Stimulated activated CD8-positive, alpha-beta memory T cell treated with anti-CD3 and anti-CD28 coated beads, Interleukin-4, amount 100 ng/mL, for 24 hours (primary cell): ENCODE measurements at regions not wholly inside any gene's neighbourhood (a gene's known extent, or its start where the extent isn't known, plus 50 kb on each side); places are given as distances from the start of the nearest gene placed in this dataset.
"Not testable (repeated sequence)": the region's sequence is repeated elsewhere in the genome, so short reads cannot be mapped to it uniquely, and the experiment has no call there.

Experiments
- DNase-seq: peaks from one replicate; pipeline ENCODE4 v3.0.0-alpha.2; 2020; ENCODE audit warnings: low read depth

DNA sequence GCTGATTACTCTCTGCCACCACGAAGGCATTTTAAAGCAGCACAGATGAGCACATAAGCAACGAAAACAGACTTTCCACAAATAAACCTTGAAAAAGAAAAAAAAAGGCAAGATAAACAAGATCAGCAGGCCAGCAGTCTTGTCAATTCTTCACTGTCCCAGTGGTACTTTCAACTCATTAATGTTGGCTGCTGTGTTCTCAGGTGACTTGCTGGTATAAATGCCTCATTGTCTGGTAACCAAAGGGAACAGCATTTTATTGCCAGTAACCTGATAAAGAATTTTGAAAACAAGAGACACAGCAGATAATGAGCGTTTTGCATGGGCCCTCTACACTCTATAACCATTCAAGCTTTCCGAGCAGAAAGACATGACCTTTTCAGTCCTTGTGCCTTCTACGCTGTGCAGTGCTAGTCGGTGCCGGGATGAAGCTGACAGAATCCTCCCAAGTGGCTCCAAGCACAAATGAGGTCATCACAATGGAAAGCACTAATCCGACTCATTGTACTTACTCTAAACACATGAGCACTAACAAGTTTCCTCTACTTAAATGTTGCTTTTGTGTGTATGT lies 242.9 kb upstream of the FRG1 start:
- DNase-seq: not testable (repeated sequence)

DNA sequence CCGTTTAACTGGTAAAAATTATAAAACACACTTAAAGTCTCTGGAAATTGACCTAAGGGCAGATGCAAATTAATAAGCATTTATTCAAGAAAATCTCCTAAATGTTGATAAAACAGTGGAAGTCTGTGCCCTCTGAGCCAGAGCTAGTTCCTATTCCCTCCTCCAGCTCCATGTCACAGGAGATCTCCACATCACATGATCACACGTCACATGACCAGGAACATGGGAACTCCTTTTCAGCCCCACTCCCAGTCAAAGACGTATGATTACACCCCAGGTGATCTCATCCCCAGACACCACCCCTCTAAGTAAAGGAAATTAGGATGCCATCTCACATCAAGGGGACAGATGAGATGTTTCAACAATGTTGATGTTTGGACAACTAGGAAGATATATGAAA lies 237.7 kb upstream of the FRG1 start:
- DNase-seq: not testable (repeated sequence)

DNA sequence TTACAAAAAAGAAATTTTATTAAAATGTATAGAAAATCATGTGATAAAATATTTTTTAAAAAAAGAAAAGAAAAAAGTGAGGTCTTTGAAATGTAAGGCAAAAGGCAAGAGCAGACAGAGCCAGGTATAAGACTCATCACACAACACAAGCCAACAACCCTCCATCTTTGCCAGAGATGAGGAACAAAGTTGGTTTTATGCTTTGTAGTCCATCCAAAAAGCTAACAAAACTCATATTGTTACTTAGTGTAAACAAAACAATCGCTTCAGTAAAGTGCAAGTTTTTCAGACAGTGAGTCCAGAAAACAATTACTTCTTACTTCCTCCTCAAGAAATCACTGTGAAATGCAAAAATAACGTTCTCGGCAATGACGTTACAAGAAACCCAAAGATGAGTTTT lies 233.9 kb upstream of the FRG1 start:
- not testable (repeated sequence) for DNase-seq

DNA sequence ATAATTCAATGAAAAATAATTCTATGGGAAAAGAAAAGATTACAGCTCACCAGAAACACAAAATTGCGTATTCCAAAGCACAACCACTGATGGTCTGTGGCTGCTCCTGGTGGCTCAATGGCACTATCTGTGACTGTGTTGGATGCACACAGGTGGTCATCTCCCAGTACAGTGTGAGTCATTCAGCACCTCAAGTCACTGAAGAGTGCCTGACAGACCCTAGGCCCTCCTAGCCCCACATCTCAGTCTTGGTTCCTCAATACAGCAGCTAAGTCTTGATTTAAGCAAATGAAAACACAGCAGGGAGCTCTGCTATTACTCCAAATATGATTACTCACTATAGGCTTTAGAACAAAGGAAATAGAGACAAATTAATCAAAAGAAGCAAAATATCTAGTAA lies 233.4 kb upstream of the FRG1 start:
- DNase-seq: not testable (repeated sequence)

DNA sequence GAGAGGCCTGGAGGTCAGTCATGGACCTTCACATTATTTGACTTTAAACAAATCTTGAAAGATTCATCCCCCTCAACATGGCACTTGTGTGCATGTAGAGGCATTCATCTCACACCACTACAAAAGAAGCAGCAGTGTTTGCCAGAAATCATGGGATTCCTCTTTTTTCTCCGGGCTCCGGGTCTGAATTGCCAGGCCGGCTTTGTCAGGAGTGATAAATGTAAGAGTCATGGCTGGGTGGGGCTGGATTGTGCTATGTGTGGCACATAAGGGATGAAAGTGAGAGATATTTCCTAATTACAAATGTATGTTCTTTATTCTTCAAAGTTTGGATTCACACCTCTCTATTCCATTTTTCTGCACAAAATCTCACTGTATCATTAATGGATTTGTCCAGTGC lies 228.7 kb upstream of the FRG1 start:
- not testable (repeated sequence) for DNase-seq

DNA sequence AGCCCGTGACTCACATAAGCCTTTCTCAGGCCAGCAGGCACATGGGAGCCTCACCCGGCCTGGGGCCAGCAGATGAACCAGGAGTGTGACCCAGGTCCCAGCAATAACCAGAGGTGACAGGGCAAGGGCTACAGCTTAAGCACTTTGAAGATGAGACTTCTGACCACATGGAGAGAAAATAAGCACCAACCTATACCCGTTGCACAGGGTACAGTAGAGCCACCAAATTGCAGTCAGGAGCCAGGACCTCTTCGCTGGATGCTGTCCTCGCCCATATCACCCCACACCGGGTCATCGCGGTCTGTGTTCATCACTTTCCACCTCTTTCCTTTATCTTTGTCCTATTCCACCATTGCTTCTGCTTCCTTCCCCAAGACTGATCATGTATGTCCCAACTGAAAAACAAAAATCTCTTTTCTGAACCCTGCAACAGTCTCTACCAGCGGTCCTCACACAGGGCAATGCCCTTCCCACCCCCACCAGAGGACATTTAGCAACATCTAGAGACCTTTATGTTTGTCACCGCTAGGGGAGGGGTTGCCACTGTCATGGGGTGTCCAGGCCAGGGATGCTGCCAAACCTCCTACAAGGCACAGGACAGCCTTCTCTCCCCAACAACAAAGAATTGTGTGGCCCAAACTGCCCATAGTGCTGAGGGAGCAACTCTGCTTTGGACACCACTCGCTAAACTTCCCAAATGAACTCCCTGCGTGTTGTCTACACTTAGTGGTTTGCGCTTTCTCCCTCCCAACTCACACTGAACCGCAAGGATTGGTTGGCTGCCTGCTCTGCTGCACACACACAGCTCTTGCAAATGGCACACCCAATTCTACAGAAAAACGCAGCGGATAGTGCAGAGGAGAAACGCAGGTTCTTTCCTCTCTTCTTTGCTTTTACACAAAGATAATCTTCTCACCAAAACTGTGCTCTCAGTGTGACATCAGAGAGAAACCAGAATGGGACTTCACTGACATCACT lies 219.4 kb upstream of the FRG1 start:
- not testable (repeated sequence) for DNase-seq

DNA sequence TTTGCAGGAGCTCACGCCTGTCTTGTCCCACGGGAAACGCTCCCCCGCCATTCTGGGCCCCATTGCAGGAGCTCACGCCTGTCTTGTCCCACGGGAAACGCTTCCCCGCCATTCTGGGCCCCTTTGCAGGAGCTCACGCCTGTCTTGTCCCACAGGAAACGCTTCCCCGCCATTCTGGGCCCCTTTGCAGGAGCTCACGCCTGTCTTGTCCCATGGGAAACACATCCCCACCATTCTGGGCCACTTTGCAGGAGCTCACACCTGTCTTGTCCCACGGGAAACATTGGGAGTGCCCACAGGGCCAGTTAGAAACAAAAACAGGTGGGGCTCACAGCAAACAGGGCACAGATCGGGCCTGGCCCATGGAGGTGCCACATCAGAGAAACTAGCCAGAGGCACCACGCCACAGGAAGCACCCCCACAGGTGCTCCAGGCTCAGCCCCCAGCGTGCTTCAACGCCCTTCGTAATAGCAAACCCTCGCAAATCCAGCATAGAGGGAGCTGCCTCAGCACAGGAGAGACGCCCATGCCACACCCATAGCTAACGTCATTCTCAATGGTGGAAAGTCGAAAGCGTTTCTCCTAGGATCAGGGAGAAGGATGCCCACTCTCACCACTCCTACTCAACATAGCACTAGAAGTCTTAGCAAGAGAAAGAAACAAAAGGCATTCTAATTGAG lies 218.2 kb upstream of the FRG1 start:
- not testable (repeated sequence) for DNase-seq

DNA sequence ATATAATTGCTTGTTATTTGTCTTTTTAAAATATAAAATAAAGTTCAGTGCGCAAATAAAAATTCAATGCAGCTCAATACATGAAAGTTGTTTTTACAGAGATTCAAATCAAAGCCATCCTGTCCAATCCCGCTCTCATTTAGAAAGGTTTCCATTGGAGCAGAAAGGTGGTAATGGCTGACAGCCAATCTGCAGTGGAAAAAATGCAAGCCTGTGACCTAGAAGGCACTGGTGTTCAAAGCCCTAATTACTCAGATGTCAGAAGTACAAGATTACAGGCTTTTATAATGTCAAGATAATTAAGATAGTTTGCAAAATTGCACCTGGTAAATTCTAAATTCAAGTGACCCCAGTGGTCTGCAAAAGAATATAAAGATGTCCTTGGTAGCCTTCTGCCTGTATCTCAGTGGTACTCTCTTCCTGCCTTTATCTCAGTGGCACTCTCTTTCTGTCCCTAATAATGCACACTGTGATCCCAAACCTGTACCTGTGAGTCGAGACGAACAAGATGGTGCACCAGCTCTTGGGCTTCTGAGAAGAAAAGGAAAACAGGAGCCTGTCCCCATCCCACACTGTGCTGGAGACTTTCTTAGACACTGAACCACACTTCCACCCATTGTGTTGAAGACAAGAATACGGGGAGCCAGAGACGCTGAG lies 212.6 kb upstream of the FRG1 start:
- DNase-seq: not testable (repeated sequence)

DNA sequence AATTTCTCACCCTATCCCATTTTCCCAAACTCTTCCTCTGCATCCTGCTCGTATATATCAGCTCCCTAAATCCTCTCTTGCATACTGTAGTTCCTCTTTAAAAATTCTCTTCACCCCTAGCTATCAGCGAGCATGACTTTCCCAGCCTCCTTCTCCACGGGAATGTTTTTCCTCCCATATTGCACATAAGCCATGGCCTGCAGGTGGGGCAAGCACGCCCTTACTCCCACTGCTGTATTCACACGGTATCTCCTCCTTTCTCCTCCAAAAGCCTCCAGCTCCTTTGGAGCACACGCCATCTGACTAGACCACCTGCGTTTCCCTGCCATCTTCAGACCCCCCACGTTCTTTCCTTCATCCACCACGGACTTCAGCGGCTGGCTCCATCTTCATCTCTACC lies 208.7 kb upstream of the FRG1 start:
- DNase-seq: not testable (repeated sequence)

DNA sequence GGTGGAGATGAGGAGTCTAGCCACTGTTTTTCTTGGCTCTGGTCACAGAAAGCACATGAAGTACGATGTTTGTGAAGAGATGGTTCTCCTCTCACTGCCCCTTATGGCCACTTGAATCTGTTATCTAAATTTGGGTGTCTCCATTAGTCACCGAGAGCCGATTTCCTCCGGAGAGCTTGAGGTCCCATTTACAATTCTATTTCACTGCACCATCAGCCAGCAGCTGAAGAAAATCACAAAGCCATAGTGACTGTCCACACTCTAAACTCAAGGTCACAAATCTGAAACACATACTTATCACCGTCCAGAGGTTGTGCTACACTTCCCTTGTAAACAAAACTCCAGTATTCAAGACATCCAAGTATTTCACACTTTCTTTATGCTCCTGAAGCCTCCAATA lies 207.2 kb upstream of the FRG1 start:
- not testable (repeated sequence) for DNase-seq

DNA sequence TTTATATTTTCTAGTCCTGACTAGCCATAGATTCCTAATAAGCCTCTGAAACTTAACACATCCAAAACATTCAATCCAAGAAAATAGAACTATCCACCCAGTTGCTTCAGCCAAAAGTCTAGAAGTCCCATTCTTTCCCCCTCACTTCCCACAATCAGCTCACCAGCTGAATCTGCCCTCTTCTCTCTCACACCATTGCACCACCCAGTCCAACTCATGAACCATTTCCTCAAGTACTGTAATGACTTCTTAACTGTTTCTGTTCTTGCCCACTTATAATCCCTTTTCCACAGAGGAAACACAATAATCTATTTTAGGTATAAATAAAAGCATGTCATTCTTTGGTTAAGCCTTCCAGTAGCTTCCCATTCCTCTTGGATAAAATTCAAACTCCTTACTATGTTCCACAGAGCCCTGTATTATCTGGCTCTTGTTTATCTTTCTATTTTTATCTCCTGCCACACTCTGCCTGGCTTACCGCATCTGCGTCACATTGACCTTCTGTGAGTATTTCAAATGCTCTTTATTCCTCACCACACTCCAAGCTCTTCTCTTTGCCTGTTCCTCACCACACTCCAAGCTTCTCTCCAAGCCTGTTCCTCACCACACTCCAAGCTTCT lies 205.9 kb upstream of the FRG1 start:
- not testable (repeated sequence) for DNase-seq

DNA sequence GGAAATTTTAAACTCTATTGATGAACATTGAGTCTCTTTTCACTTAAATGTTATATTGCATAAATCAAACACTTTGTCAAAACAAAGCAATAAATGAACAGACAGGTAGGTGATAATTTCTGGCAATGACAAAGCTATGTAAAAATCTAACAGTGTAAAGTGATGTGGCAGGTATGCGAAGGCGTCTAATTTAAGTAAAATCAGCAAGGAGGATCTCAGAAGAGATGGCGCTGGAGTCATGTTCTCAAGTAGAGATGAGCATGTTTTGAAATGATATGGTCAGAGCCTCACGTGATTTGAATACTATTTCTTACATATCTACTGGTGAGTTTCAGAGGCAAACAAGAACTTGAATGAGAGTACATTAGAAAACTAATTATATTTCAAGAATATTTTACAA lies 204.0 kb upstream of the FRG1 start:
- not testable (repeated sequence) for DNase-seq

DNA sequence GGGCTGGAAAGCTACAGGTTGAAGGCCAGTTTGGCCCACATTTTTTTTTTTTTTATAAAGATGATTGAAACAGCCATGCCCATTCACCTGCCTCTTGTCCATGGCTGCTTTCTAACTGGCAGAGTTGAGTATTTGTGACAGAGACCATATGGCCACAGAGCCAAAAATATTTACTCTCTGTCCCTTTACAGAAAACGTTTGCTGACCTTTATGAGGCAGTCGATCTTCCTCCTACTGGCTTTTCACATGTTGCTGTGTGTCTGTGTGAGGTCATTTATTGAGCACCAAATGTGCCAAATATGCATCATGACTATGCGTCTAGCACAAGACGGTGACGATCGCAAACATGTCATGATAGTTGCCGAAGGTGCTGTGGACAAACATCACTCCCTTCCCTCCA lies 200.6 kb upstream of the FRG1 start:
- DNase-seq: not testable (repeated sequence)

DNA sequence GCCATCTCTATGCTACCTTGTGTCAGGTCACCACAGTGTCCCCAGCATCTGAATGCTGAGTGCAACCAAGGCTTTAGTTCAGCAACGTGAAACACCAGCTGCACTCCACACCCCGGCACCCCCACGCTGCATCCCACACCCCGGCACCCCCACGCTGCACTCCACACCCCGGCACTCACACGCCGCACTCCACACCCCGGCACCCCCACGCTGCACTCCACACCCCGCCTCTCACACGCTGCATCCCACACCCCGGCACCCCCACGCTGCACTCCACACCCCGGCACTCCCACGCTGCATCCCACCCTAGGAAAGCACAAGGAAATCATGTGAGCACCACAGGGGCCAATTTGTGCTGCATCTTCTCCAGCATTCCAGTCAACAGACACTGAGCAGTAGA lies 199.8 kb upstream of the FRG1 start:
- DNase-seq: no peak

DNA sequence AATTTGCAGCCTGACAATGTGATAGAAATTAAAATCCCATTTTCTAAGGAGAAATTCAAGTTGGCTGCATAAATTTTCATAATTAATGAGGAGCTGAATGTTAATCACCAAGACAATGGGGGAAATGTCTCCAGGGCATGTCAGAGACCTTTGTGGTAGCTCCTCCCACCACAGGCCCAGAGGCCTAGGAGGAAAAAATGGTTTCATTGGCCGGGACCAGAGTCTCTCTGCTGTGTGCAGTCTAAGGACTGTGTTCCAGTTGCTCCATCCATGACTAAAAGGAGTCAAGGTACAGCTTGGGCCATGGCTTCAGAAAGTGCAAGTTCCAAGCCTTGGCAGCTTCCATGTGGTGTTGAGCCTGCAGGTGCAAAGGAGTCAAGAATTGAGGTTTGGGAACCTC lies 187.6 kb upstream of the FRG1 start:
- DNase-seq: not testable (repeated sequence)

DNA sequence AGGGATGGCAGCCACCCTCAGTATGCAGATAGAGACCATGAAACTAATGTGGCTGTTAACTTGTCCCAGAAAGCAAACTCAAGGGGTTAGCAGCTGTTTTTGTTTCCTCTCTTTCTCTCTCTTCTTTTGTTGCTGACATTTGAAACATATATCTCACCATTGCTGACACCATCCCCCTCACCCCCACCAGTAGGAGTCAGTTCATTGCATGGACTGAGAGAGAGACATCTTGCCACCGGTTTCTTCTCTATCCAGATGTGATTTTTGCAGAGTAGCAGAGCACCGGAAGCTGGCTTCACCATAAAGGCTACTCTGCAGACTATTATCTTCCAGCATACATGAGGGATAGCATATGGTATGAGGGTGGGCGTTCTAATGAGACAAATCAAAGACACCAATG lies 177.1 kb upstream of the FRG1 start:
- DNase-seq: no peak

DNA sequence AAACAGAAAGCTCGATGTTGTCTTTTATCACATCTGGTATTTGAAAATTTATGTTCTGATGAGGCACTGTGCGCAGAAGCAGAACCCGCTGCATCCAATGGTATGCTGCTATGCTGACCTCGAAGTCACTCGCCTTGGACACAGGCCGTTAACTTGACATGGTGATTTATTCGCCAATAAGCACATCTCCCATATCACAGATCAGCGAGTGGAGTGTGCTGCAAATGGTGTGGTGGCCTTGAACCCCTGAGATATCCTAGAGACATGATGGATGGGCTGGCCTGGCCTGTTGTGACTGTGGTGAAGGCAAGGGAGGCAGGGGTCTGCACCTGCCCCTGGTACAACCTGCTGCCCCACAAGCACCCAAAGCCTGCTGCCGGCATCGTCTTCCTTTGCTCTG lies 175.4 kb upstream of the FRG1 start:
- no peak for DNase-seq

DNA sequence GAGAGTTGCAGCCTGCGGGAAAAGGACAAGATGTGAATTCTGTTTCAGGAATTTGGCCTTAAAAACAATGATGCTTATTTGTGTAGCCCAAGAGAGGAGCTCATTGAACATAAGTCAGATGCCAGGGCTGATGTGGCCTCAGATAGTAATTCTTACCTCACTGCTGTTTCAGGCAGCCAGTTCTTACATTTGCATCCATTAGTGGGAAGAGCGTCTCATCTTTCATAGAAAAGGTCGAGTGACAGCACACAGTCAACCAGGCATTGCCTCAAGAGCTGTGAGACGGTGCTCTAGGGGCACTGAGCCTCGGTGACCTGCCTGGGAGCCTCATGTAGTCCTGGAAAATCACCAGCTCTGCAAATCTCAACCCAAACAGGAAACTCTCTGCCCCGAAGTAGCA lies 174.9 kb upstream of the FRG1 start:
- DNase-seq: no peak

DNA sequence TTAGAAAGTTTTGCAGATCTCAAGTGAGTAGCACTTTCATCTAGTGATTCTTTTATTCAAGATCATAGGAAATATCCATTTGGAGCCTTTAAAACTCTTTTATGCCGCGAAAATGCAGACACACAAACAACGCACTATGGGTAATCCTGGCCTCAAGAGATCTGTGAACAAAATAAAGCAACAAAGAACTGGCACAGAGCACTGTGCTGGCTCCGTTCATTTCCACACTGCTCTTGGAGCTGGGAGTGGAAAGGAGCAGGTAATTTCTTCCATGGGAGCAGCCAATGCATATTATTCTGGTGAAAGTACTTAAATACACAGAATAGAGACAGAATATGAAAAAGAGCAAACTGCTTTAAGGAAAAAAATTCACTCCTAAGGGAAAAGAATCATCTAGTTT lies 172.7 kb upstream of the FRG1 start:
- DNase-seq: no peak

DNA sequence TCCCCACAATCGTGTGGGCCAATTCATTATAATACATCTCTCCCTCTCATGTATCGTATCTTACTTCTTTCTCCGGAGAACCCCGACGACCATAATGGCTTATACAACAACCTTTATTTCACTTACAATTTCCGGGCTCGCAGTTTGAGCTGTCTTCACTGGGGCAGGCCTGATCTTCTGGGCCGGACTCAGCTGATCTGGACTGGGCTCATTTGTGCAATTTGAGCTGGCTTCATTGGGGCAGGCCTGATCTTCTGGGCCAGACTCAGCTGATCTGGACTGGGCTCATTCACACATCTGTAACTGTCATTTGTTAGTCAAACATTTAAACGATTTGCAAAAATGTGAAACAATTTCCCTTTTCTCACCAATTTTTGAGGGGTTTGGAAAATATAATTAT lies 171.5 kb upstream of the FRG1 start:
- no peak for DNase-seq

DNA sequence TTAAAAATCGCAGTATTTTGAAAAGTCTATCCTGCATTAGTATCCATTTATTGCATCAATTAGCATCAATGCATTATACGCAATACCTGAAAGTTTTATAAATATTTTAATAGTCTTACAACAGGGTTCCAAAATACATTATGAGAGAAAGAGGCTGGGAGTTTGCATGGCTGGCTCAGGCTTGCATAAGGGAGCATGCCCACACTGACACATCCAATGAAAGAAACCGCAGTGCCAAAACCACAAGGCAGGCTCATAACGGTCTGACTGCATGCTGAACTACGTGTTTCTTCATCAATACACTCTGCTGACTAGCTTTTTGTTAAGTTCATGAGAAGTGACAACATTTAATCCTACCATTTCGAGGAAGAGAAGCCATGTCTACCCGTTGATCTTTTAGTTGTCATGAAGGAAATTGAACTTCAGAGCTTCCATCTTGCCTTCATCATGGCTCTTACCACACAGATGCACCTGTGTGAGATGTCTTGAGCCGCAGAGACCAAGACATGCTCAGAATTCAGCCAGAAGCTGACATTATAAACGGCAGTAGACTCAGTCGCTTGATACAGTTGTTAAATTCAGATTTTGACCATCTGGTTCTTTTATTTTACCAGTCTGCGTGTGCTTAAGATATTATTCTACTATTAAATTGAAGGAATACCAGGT lies 168.8 kb upstream of the FRG1 start:
- no peak for DNase-seq
